T follicular helper cell (primary cell): ENCODE measurements at regions not wholly inside any gene's neighbourhood (a gene's known extent, or its start where the extent isn't known, plus 50 kb on each side); places are given as distances from the start of the nearest gene placed in this dataset.
"Not testable (repeated sequence)": the region's sequence is repeated elsewhere in the genome, so short reads cannot be mapped to it uniquely, and the experiment has no call there.

Source experiments
- DNase-seq: peaks from one replicate; pipeline ENCODE4 v3.0.0-alpha.2; 2020; ENCODE audit warnings: low read depth

DNA sequence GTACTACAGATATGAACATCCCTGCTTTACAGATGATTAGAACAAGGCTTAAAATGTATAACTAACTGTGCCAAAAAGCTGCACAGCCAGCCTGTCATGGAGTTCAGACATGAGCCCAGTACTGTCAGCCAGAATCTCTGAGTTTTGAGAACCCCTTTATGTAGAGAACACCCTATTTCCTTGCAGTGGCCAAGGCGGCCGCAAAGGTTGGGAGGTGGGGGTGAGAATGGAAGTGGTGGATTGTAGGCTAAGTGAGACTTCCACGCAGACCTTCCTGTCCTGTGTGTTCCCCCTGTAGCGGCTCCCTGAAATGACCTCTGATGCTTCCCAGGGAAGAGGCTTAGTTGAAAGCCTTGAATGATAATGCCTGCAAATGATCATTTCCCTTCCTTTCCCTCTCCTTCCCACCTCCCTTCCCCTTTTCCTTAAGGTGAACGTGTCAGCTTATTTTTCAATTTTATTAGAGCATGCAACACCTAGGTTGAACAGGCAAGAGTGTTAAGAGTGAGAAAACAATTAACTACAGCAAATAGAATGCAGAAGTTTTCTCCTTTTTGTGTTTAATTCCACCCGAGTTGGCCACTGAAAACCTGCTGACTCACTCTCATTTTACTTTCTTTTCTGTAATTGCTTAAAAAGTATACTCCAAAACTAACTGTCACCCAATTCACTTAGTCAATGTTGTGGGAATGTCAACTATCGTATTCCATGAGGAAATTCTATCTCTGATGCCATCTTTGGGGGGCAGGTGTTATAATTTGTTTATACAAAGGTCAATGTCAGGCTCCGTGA, 167.0 kb upstream of the EDNRB start:
- DNase-seq, result no peak

DNA sequence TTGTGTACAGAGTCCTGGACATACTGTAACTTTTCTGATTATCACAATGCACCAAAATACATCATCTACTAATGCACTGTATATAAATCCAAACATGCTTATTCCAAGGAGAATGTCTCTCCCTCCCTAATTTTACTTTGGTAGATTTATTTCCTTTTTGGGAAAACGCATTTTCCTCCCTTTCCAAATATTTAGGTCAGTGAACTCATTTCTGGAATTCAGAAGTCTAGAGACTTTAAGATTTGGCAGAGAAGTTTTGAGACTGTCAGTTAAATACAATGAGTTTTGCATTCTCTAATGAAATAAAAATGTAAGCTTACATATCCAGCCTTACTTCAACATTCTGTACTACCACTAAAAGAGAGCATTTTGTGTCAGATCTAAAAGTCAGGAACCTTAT, 165.8 kb upstream of the EDNRB start:
- DNase-seq, result no peak

DNA sequence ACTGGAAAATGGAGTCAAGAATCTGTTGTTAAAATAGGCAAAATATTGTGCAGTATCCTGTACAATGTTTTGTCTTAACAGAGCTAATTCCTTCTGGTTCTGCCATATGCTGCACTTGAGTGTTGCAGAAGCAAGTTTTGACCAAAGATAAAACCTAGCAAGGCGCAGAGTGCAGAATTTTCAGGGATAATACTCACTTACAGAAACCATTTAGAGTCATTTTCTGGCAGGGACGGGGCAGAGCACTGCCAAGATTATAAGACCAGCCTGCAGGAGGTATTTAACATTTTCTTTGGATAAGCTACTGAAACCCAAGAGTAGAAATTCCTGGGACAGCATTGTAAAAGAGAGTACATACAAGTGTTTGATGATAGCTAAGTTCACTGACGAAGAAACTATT, 159.5 kb upstream of the EDNRB start:
- DNase-seq, result no peak

DNA sequence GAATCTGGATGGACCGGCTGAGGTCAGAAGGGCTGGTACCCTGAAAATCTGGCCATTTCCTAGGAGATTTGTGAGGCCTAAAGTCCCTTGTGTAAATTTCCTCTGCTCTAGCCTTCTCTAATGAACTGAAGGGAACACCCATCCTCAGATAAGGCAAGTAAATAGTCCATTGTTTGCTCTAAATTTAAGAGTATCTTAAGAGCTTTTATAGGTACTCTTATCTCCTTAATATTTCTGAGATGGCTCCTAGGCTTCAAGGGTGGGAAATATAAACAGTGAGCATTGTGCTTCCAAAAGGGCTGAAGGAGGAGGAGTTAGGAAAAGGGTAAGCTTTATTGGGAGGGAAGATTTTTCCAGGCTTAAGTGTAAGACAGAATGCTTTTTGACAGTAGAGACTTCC, 148.7 kb upstream of the EDNRB start:
- no peak for DNase-seq

- no peak for DNase-seq
These were observed 146.5 kb upstream of the EDNRB start for GRCh38 chr13:78065141-78065540.

DNA sequence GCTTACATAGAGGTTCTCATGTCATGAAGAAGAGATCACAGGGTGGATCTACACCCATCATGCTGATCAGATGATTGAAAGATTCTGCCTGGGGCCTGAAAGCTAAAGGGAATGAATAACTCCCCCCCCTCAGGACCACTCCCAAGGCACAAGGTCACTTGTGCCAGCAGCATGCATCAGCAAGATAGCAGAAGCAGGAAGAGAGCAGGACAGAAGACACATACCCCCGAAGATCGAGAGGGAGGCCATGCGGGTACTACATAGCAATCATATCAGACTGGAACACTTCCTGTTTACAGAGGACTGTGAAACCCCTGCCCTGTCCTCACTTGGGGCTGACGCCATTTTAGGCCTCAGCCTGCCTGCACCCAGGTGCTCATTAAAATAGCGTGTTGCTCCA, 143.2 kb upstream of the EDNRB start:
- no peak for DNase-seq

DNA sequence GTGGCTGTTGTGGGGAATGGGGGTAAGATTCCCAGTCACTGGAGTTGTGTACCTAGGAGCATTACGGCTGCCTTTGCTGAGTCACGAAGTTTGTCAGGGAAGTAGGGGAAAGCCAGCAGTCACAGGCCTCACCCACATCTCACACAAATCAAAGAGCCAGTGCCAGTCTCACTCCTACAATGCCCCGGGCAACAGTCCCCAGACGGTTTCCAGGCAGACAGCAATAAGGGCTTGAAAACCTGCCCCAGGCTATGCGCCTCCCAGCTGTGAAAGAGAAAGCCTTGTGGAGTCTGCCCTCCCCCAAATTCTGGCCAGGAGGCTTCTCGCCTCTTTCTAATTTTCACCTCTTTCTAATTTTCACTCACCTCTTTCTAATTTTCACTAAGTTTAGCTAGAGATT, 142.3 kb upstream of the EDNRB start:
- no peak for DNase-seq

GRCh38 chr13:78056865-78057264, 138.2 kb upstream of the EDNRB start:
- DNase-seq, result not testable (repeated sequence)

- no peak for DNase-seq
These were observed 135.5 kb upstream of the EDNRB start for GRCh38 chr13:78054157-78054556.

- no peak for DNase-seq
These were observed 128.5 kb upstream of the EDNRB start for GRCh38 chr13:78047151-78047550.

DNA sequence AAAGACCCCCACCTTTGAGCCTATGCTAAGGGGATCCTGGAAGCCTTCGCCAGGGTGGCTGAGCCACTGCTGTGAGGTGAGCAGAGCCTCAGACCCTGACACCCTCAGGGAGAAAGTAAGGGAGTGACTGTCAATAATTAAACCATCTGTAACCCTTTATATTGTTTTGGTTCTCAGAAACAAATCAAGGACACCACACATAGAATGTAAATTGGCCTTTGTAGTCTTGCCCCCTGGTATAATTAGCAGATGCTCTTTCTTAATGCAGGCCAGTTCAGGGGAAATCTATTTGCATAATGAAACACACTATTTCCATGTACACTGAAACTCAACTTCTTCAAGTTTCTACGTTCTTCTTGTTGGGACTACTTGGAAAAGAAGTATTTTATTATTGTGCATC, 127.7 kb upstream of the EDNRB start:
- DNase-seq, result no peak

DNA sequence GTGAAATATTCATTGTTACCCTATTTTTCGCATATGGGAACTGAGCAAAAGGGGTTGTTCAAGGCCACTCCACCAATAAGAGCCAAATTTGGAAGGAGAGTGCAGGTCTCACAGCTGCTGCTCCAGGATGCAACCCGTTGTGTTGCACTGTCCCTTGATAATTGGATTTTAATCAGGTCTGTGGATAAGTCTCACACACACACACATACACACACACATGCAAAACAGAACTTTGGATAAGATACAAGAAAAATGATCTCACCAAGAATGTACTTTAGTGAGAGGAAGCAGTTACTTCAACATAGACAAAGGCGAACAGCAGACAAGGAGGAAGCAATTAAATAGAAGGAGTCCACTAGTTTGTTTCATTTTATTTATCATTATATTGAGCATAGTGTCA, 127.3 kb upstream of the EDNRB start:
- DNase-seq, result no peak

- DNase-seq, result not testable (repeated sequence)
These were observed 122.7 kb upstream of the EDNRB start for GRCh38 chr13:78041366-78041765.

DNA sequence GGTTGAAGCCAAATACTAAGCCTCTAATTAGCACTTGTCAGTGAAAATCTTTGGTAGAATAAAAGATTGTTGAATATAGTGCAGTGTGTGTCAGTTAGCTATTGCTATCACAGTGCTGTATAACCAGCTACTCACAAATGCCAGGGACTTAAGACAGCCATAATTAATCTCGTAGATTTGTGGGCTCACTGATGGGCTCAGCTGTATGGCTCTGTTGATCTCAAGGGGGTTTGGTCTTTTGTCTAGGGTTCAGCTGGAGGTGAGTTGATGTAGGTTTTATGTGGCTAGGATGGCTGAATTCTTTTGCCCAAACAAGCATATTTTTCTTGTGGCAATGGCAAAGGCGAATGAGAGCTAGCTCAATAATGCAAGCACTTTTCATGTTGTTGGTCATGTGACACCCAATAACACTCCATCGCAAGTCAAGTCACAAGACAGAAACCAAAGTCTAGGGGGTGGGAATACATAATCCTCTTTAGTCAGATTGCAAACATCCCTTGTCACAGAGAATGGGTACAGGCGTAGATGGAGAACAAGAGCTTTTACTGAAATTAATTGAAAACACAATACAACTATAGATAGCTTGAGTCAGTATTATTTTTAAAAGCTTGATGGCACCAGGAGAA, 121.7 kb upstream of the EDNRB start:
- no peak for DNase-seq

GRCh38 chr13:78036841-78037240, 118.2 kb upstream of the EDNRB start:
- no peak for DNase-seq

DNA sequence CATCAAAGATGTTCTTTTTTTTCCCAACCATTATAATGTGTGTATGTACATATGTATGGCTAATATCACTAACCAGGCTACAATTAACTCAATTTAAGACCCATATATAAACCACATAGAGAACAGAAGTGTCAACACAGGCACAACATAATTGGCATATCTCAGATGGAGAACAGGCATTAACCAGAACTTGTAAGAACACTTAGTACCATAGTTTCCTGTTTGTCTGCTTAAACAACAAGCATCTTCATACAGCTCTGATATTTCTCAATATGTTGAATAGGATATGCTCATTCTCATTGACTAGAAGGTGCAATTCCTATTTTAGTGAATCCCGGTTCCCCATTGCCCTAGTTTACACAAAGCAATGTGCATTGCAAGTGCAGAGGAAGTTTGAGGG, 116.9 kb upstream of the EDNRB start:
- DNase-seq, result no peak

DNA sequence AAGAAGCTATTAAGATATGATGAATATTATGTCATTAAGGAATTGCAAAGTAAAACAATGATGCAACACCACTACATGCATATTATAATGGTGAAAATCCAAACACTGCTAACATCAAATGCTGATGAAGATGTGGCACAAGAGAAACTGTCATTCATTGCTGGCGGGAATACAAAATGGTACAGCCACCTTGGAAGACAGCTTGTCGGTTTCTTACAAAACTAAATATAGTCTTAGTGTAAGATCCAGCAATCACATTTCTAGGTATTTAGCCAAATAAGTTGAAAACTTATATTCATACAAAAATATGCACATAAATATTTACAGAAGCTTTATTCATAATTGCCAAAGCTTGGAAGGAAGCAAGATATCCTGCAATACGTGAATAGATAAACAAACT, 114.9 kb upstream of the EDNRB start:
- no peak for DNase-seq

- no peak for DNase-seq
These were observed 113.5 kb upstream of the EDNRB start for GRCh38 chr13:78032132-78032531.

DNA sequence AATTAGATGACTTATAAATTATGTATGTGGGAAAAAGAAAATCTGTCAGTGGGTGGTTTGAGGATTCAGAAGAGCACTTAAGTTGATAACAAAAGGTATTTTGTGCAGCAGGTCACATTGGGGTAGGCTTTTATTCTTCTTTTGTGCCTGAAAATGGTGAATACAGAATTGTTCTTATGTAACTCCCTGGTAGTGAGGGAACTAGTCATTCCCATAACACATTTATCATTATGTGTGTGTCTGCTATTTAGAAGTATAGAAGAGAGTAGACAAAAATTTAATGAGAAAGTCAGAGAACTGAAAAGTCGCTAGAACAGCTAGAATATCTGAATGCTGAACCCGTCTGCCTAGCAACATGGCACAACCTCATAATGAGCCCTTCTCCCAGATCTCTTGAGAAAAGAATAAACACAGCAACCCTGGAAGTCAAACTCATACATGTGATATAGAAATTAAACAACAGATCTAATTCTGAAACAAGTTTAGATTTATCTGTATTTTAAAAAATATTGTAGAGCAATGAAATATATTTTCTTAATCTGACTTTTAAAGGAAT, 111.8 kb upstream of the EDNRB start:
- DNase-seq, result no peak

DNA sequence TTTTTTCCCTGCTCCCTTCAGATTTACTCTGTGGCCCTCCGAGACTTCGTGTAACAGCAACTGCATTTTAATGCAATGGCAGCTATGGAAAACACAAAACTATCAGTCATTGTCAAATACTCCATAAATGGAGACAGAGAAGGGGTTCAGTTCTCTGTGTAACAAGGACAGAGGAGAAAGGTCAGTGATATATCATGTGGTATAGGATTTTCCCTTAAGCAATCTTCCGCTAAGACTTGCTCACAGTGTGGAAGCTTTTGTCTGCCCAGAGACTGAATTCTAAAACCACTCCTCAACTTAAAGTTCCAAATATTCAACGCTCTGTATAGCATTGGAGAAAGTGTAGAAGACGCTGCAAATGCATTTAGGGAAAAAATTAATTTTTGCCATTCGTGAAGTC, 111.3 kb upstream of the EDNRB start:
- DNase-seq, result no peak

DNA sequence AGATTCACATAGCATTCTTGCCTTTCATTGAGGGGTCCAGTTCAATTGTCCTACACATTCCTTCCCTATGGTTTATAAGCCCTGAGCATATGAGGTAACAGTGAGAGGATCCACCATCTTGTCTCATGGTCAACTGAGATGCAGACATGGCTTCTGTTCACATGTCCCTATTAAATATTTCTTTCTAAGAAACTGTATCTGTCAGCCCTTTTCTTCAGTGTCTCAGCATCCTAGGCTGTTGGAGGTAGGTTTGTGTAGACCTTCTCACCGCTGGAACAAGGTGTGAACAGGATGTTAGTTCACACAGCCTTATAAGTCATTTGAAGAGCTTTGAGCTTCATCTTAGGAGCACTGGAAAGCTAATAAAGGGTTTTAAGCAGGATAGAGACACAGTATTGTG, 110.3 kb upstream of the EDNRB start:
- no peak for DNase-seq

DNA sequence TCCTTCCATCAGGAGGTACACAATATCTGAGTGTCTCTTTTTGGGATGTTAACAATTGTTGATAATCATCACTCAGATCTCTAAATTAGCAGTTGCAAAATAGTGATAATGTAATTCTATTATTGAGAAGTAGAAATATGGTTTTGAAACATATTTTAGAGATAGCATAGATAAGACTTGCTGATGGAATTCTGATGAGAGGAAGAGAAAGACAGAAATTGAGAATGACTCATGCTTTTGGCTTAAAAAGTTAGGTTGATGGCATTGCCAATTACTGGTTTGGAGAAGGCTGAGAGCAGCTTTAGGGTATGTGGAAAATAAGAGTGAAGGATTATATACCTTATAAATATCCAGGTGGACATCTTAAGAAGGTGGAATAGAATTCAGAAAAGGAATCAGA, 106.4 kb upstream of the EDNRB start:
- no peak for DNase-seq

- peak; percentile 1 for DNase-seq
These were observed 103.7 kb upstream of the EDNRB start for GRCh38 chr13:78022164-78022877.
